ENCODE measurements at regions not wholly inside any gene's neighbourhood (a gene's known extent, or its start where the extent isn't known, plus 50 kb on each side); places are given as distances from the start of the nearest gene placed in this dataset.

DNA sequence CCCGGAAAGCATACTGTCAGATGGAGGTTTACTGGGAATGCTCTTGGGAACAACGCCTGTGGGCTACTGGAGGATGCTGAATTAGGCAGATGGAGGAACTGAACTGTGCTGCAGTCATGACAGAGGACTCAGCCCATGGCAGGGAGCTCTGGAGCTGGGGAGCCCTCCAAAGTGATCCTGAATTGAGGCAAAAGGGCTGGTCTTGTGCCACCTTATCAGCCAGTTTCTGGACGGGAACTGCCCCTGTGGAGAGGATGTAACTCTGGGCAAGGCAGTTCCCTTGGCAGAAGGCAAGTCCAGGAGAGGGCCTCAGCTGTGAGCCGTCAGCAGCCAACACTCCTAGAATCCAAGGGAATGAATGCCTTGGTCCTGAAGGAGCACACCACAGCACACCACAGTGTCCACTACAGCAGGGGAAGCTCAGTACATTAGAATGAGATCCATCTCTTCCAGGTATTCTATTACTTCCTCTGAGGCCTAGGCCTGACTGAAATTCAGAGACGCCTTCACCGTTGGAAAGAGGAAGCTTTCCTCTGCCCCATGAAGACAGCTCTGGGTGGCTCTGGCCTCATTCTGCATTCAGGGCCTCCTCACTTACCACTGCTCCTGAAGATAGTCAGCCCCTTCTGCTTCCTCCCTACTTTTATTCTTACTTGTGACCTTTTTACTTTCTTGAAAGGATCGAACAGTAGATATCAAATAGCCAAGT is 139.6 kb upstream of the GPR26 start:
- H3K4me3 ChIP-seq: no peak overlapping the region
- H3K27ac ChIP-seq (replicated peaks in 1 of 4): no peak overlapping the region
- no peaks in the 10 kb centered on the region for H3K4me1 ChIP-seq
- no peaks in the 10 kb centered on the region for H3K9me3 ChIP-seq
- intact Hi-C loops (cut with DNase I): no loop called here
- WGBS: 76% methylated on average over 7 of the region's 7 CpGs
- H3K27me3 ChIP-seq: peaks cover 0 to 11% (median 0%) of the 10 kb centered on the region in 4 donors
- DNase-seq (ENCODE audit: extremely low spot score): peak; percentile 91
- no peaks in the 10 kb centered on the region for H3K36me3 ChIP-seq
- TF ChIP-seq POLR2A (IDR thresholded peaks at IDR 0.05; ENCODE audit: low read depth) (no peak), CTCF (IDR thresholded peaks at IDR 0.05) (no peak), POLR2AphosphoS5 (IDR thresholded peaks at IDR 0.05) (no peak), EP300 (IDR thresholded peaks at IDR 0.05) (no peak)

DNA sequence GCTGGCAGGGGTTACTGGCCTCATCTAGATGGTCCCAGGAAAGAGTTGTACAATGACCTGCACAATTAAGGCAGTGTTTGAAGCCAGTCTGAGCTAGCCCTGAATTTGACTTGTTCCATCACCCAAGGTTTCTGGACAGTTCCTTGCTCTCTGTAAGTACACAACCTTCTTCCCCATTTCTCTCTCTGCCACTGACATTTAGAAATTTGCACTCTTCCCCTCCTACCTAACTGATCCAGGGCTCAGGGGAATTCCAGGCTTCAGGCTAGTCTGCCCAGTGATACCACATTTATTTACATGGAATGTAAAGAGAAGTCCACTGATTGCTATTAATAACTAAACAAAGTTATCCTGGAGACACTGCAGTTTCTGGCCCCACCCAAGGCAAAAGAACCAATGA is 139.0 kb upstream of the GPR26 start:
- H3K27ac ChIP-seq (replicated peaks in 1 of 4): no peak overlapping the region
- no peaks in the 10 kb centered on the region for H3K4me1 ChIP-seq
- TF ChIP-seq POLR2A (IDR thresholded peaks at IDR 0.05; ENCODE audit: low read depth): no peak
- TF ChIP-seq POLR2AphosphoS5 (IDR thresholded peaks at IDR 0.05): no peak
- no peak for TF ChIP-seq CTCF (IDR thresholded peaks at IDR 0.05)
- no peak for TF ChIP-seq EP300 (IDR thresholded peaks at IDR 0.05)
- H3K4me3 ChIP-seq: no peak overlapping the region
- intact Hi-C loops (cut with DNase I): no loop called here
- DNase-seq (ENCODE audit: extremely low spot score): peak; percentile 89
- no peaks in the 10 kb centered on the region for H3K9me3 ChIP-seq
- H3K27me3 ChIP-seq: peaks cover 0 to 11% (median 0%) of the 10 kb centered on the region in 4 donors
- H3K36me3 ChIP-seq: no peaks in the 10 kb centered on the region

DNA sequence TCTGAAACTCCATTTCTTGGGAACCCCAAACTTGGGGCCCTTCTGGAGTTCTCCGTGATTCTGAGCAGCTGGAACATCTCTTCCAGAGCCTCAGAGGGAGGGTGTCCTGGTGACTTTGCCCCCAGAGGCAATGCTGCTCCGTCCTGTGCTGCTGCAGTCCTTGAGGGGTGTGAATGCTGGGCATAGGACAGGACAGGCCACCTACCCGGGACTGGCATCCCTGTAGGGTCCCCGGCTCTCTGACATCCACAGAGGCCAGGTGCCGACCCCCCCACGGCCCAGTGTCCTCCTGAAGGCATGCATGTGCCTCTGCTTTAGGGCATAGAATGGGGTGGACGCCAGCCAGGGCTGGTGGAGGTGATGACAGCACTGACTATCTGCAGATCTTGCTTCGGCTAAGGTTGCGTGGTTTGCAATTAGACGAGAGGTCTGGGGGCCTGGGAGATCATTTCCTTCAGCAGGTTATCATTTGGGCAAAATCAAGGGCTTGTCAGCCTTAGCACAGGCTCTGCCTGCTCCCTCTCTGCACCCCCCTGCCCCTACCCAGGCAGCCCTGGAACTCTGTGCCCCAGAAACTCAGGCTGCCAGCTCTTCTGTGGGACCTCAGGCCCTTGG is 136.9 kb upstream of the GPR26 start:
- DNase-seq (ENCODE audit: extremely low spot score): peak; percentile 79
- H3K36me3 ChIP-seq: no peaks in the 10 kb centered on the region
- intact Hi-C loops (cut with DNase I): no loop called here
- H3K4me3 ChIP-seq: no peak overlapping the region
- no peak overlapping the region for H3K27ac ChIP-seq (replicated peaks in 1 of 4)
- TF ChIP-seq POLR2AphosphoS5 (IDR thresholded peaks at IDR 0.05) (no peak), POLR2A (IDR thresholded peaks at IDR 0.05; ENCODE audit: low read depth) (no peak), EP300 (IDR thresholded peaks at IDR 0.05) (no peak)
- 72% methylated on average over 2 of the region's 10 CpGs for WGBS
- no peaks in the 10 kb centered on the region for H3K4me1 ChIP-seq
- peaks cover 0 to 16% (median 0%) of the 10 kb centered on the region in 4 donors for H3K27me3 ChIP-seq
- no peaks in the 10 kb centered on the region for H3K9me3 ChIP-seq

DNA sequence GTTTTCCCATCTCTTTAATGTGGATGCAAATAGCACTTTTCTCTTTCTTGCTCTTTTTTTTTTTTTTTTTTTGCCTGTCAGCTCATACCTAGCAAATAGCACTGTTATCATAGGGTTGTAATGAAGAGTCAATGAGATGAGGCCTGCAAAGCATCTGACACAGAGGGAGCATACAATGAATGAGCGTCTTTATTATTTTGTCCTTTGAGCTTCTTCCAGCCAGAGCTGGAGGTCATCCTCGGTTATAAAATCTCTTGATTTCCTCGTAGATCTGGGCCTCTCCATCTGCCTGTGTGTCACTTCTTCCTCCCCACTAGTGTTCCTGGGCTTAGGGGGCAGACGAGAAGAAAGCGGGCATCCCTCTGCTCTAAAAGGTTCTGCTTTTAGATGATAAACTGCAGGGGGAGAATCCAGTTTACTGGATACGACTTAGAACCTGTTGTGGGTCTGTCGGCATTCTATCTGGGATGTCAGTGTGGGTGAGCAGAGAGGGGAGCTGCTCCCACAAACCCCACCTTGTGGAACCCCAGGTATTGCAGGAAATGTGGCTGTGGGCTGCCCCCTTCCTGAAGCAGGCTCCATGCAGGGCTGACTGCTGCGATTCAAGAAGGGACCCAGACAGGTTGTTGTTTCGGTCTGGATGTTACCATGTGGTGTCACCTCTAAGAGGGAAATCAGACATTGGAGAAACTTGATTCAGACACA is 135.8 kb upstream of the GPR26 start:
- no peaks in the 10 kb centered on the region for H3K9me3 ChIP-seq
- TF ChIP-seq CTCF (IDR thresholded peaks at IDR 0.05): no peak
- TF ChIP-seq EP300 (IDR thresholded peaks at IDR 0.05): no peak
- TF ChIP-seq POLR2A (IDR thresholded peaks at IDR 0.05; ENCODE audit: low read depth): no peak
- no peak for TF ChIP-seq POLR2AphosphoS5 (IDR thresholded peaks at IDR 0.05)
- intact Hi-C loops (cut with DNase I): no loop called here
- peak; percentile 90 for DNase-seq (ENCODE audit: extremely low spot score)
- WGBS: 74% methylated on average over 8 of the region's 9 CpGs
- H3K4me3 ChIP-seq: no peak overlapping the region
- H3K27ac ChIP-seq (replicated peaks in 1 of 4): no peak overlapping the region
- H3K27me3 ChIP-seq: peaks cover 0 to 16% (median 0%) of the 10 kb centered on the region in 4 donors
- H3K36me3 ChIP-seq: no peaks in the 10 kb centered on the region
- H3K4me1 ChIP-seq: no peaks in the 10 kb centered on the region

DNA sequence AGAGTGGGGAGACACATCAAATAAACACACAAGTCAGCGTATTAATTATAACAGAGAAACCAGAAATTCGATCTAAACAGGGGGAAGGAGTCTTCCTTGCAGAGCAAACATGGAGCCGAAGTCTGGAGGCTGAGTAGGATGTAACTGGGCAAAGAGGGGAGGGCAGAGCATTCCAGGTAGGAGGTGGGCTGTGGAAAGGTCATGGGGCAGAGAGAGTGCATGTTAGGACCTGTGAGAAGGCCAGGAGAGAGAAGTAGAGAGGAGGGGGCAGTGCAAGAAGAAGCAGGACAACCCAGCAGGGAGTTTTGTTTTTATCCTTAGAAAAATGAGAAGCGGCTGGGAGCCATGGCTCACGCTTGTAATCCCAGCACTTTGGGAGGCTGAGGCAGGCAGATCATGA is 130.8 kb upstream of the GPR26 start:
- Histone ChIP-seq H3K4me1 (no peaks in the 10 kb centered on the region), H3K27ac (replicated peaks in 1 of 4) (no peak overlapping the region), H3K27me3 (peaks cover 0 to 21% (median 0%) of the 10 kb centered on the region in 4 donors), H3K36me3 (no peaks in the 10 kb centered on the region), H3K9me3 (no peaks in the 10 kb centered on the region), H3K4me3 (no peak overlapping the region)
- 84% methylated on average over 5 of the region's 5 CpGs for WGBS
- TF ChIP-seq EP300 (IDR thresholded peaks at IDR 0.05) (no peak), POLR2A (IDR thresholded peaks at IDR 0.05; ENCODE audit: low read depth) (no peak), CTCF (IDR thresholded peaks at IDR 0.05) (no peak), POLR2AphosphoS5 (IDR thresholded peaks at IDR 0.05) (no peak)
- intact Hi-C loops (cut with DNase I): no loop called here
- peak; percentile 83 for DNase-seq (ENCODE audit: extremely low spot score)
